Smooth muscle cell (in vitro differentiated cells): ENCODE measurements at regions not wholly inside any gene's neighbourhood (a gene's known extent, or its start where the extent isn't known, plus 50 kb on each side); places are given as distances from the start of the nearest gene placed in this dataset.

Experiments used
- DNase-seq: peaks from one replicate; lab custom pipeline; 2025; ENCODE audit not compliant: unreplicated experiment; lab: John Stamatoyannopoulos, UW
- H2AFZ ChIP-seq: fragments of 200-600 bp; sonication (generic); 2 replicates; pipeline ENCODE4 v1.6.0; 2016; ENCODE audit warnings: antibody characterized with exemption, low read depth, mild to moderate bottlenecking
- H3F3A ChIP-seq: fragments of 200-600 bp; sonication (generic); 2 replicates; pipeline ENCODE4 v1.6.0; 2017; ENCODE audit warnings: antibody characterized with exemption, low read depth
- H3K27ac ChIP-seq: fragments of 200-600 bp; sonication (generic); 2 replicates; pipeline ENCODE4 v1.5.1; 2016; ENCODE audit warnings: low read depth, mild to moderate bottlenecking
- H3K27me3 ChIP-seq: fragments of 200-600 bp; sonication (generic); 2 replicates; pipeline ENCODE4 v1.6.1; 2016; ENCODE audit warnings: low read depth, mild to moderate bottlenecking
- H3K36me3 ChIP-seq: fragments of 200-600 bp; sonication (generic); 2 replicates; pipeline ENCODE4 v1.5.1; 2016; ENCODE audit warnings: low read depth
- H3K4me1 ChIP-seq: fragments of 200-600 bp; sonication (generic); 2 replicates; pipeline ENCODE4 v1.5.1; 2016; ENCODE audit warnings: low read depth
- H3K4me2 ChIP-seq: fragments of 200-600 bp; sonication (generic); 2 replicates; pipeline ENCODE4 v1.6.0; 2016; ENCODE audit warnings: mild to moderate bottlenecking
- H3K4me3 ChIP-seq: fragments of 200-600 bp; sonication (generic); 2 replicates; pipeline ENCODE4 v1.5.1; 2016; ENCODE audit warnings: mild to moderate bottlenecking
- H3K79me2 ChIP-seq: fragments of 200-600 bp; sonication (generic); 2 replicates; pipeline ENCODE4 v1.6.0; 2016; ENCODE audit warnings: low read depth, mild to moderate bottlenecking
- H3K9ac ChIP-seq: fragments of 200-600 bp; sonication (generic); 2 replicates; pipeline ENCODE4 v1.6.0; 2016; ENCODE audit warnings: low read depth
- H3K9me3 ChIP-seq: fragments of 200-600 bp; sonication (generic); replicated peaks from 2 replicates; pipeline ENCODE4 v1.5.1; 2016; ENCODE audit warnings: low read depth
- H4K20me1 ChIP-seq: fragments of 200-600 bp; sonication (generic); 2 replicates; pipeline ENCODE4 v1.6.0; 2016; ENCODE audit warnings: low read depth
- CTCF ChIP-seq: fragments of 200-600 bp; sonication (generic); IDR thresholded peaks from 2 replicates; pipeline ENCODE4 v1.5.1; 2017; ENCODE audit warnings: borderline replicate concordance, mild to moderate bottlenecking, antibody characterized with exemption; ENCODE audit not compliant: insufficient read depth, poor library complexity, severe bottlenecking
- WGBS: methylation state at CpG from one replicate; pipeline ENCODE4 v1.1.7; 2016; ENCODE audit warnings: low lambda C conversion rate; 5-methylcytosine and 5-hydroxymethylcytosine counted together

- H4K20me1 ChIP-seq, result no peaks in the 10 kb centered on the region
- TF ChIP-seq CTCF, result no peak
- no peaks in the 10 kb centered on the region for H3K4me1 ChIP-seq
- H3K9me3 ChIP-seq, result no peaks in the 10 kb centered on the region
- H3K36me3 ChIP-seq, result no peaks in the 10 kb centered on the region
- no peak for DNase-seq
- no peak overlapping the region for H3K9ac ChIP-seq
- H3K79me2 ChIP-seq, result no peaks in the 10 kb centered on the region
- H3K4me2 ChIP-seq, result no peak overlapping the region
- no peaks in the 10 kb centered on the region for H3F3A ChIP-seq
- H3K4me3 ChIP-seq, result no peak overlapping the region
- 91% methylated on average over 3 of the region's 3 CpGs for WGBS
- no peak overlapping the region for H3K27ac ChIP-seq
- H2AFZ ChIP-seq, result no peak overlapping the region
- no peaks in the 10 kb centered on the region for H3K27me3 ChIP-seq
Observed at GRCh38 chr5:68647743-68648142, 432.2 kb downstream of the PIK3R1 start.

GRCh38 chr5:68648944-68649857 is 433.6 kb downstream of the PIK3R1 start:
- WGBS, result 69% methylated on average over 8 of the region's 8 CpGs
- H4K20me1 ChIP-seq, result no peaks in the 10 kb centered on the region
- TF ChIP-seq CTCF, result no peak
- no peak overlapping the region for H3K9ac ChIP-seq
- H3K4me1 ChIP-seq, result no peaks in the 10 kb centered on the region
- H3K36me3 ChIP-seq, result no peaks in the 10 kb centered on the region
- H3K27ac ChIP-seq, result no peak overlapping the region
- H3K4me2 ChIP-seq, result no peak overlapping the region
- H3K27me3 ChIP-seq, result no peaks in the 10 kb centered on the region
- H3K4me3 ChIP-seq, result no peak overlapping the region
- no peaks in the 10 kb centered on the region for H3K79me2 ChIP-seq
- no peaks in the 10 kb centered on the region for H3K9me3 ChIP-seq
- no peak for DNase-seq
- no peaks in the 10 kb centered on the region for H3F3A ChIP-seq
- H2AFZ ChIP-seq, result peak overlapping the region; percentile 65

- H3K79me2 ChIP-seq, result no peaks in the 10 kb centered on the region
- H3K4me3 ChIP-seq, result no peak overlapping the region
- H3K9ac ChIP-seq, result no peak overlapping the region
- no peak for DNase-seq
- H3F3A ChIP-seq, result no peaks in the 10 kb centered on the region
- no peak for TF ChIP-seq CTCF
- no peaks in the 10 kb centered on the region for H3K4me1 ChIP-seq
- no peaks in the 10 kb centered on the region for H3K36me3 ChIP-seq
- H3K4me2 ChIP-seq, result no peak overlapping the region
- WGBS, result 70% methylated on average over 3 of the region's 3 CpGs
- no peaks in the 10 kb centered on the region for H3K27me3 ChIP-seq
- no peak overlapping the region for H3K27ac ChIP-seq
- no peaks in the 10 kb centered on the region for H3K9me3 ChIP-seq
- no peaks in the 10 kb centered on the region for H4K20me1 ChIP-seq
- H2AFZ ChIP-seq, result no peak overlapping the region
Observed at GRCh38 chr5:68652534-68652965, 437.0 kb downstream of the PIK3R1 start.

- Histone ChIP-seq H3F3A (no peaks in the 10 kb centered on the region), H4K20me1 (no peaks in the 10 kb centered on the region), H3K27ac (no peak overlapping the region), H3K79me2 (no peaks in the 10 kb centered on the region), H3K27me3 (no peaks in the 10 kb centered on the region), H3K4me2 (no peak overlapping the region), H3K4me1 (no peaks in the 10 kb centered on the region), H2AFZ (no peak overlapping the region), H3K4me3 (no peak overlapping the region), H3K9me3 (no peaks in the 10 kb centered on the region), H3K9ac (no peak overlapping the region), H3K36me3 (no peaks in the 10 kb centered on the region)
- no peak for DNase-seq
- TF ChIP-seq CTCF, result no peak
Observed at GRCh38 chr5:68653471-68653870, 437.9 kb downstream of the PIK3R1 start.
